ENCODE measurements at regions not wholly inside any gene's neighbourhood (a gene's known extent, or its start where the extent isn't known, plus 50 kb on each side); places are given as distances from the start of the nearest gene placed in this dataset.

- no peak overlapping the region for H3K4me3 Mint-ChIP-seq
- Histone ChIP-seq H2BK120ac (ENCODE audit: low read depth, low read length, poor library complexity, severe bottlenecking) (no peak overlapping the region), H3K56ac (ENCODE audit: insufficient read length, low read depth, low read length) (no peak overlapping the region), H3K27me3 (ENCODE audit: insufficient read depth, low read length) (no peaks in the 10 kb centered on the region), H2BK12ac (ENCODE audit: insufficient read length, low read depth, low read length) (no peak overlapping the region), H3K9me3 (ENCODE audit: control insufficient read depth, low read depth, low read length) (no peaks in the 10 kb centered on the region), H3K23me2 (ENCODE audit: insufficient read length, low read depth, low read length, poor library complexity, severe bottlenecking) (no peaks in the 10 kb centered on the region), H3K23ac (ENCODE audit: insufficient read length, low read depth, low read length) (no peak overlapping the region), H4K5ac (ENCODE audit: insufficient read length, low read depth, low read length) (no peak overlapping the region), H4K20me1 (ENCODE audit: control insufficient read depth, insufficient read depth, insufficient read length) (no peaks in the 10 kb centered on the region), H3K18ac (ENCODE audit: insufficient read length, low read depth, low read length) (no peak overlapping the region), H3K4me2 (ENCODE audit: insufficient read depth, insufficient read length, low read length) (no peak overlapping the region), H2AFZ (ENCODE audit: low read length) (no peak overlapping the region), H3K79me2 (ENCODE audit: insufficient read depth, low read length) (no peaks in the 10 kb centered on the region), H2BK15ac (ENCODE audit: low read depth, low read length) (no peak overlapping the region), H4K8ac (replicated peaks; ENCODE audit: insufficient read length, low read depth, low read length) (no peak overlapping the region), H4K91ac (ENCODE audit: insufficient read length, low read depth, low read length) (no peak overlapping the region), H3K9ac (ENCODE audit: extremely low read depth, insufficient read length, low read length) (no peak overlapping the region), H3T11ph (ENCODE audit: low read length) (no peak overlapping the region), H2AK5ac (ENCODE audit: insufficient read length, low read length) (no peak overlapping the region), H3K79me1 (ENCODE audit: insufficient read depth, low read depth, low read length, poor library complexity, severe bottlenecking) (no peaks in the 10 kb centered on the region), H3K27ac (ENCODE audit: insufficient read length, low read depth, low read length) (no peak overlapping the region), H3K14ac (ENCODE audit: insufficient read depth, low read length) (no peak overlapping the region), H3K4me1 (ENCODE audit: insufficient read depth, low read length) (no peaks in the 10 kb centered on the region), H2BK20ac (ENCODE audit: low read depth, low read length, poor library complexity, severe bottlenecking) (no peak overlapping the region), H3K4ac (ENCODE audit: low read depth, low read length) (no peak overlapping the region), H2BK5ac (ENCODE audit: insufficient read length, low read length) (no peak overlapping the region)
- no peak for DNase-seq
- no peak for TF ChIP-seq CTCF (conservative IDR thresholded peaks at IDR 0.05)
- peaks cover 5 to 28% of the 10 kb centered on the region in 2 experiments; a peak in 3 of 5 replicates for H3K9me3 Mint-ChIP-seq
- no peaks in the 10 kb centered on the region for H3K4me1 Mint-ChIP-seq
- no peaks in the 10 kb centered on the region for H3K36me3 Mint-ChIP-seq (ENCODE audit: insufficient read depth in 1 of 3, low read depth in 3 of 3)
- WGBS (ENCODE audit: extremely low coverage, insufficient read length, low lambda C conversion rate): no CpG with 5 or more reads among the region's 2 CpGs
- no peaks in the 10 kb centered on the region; the same call in 1 of the 2 replicates for H3K27me3 Mint-ChIP-seq (ENCODE audit: low read depth)
- no peak overlapping the region for H3K27ac Mint-ChIP-seq
Measured at GRCh38 chrX:22934640-22935039, 65.1 kb upstream of the DDX53 start.
